ENCODE measurements at regions not wholly inside any gene's neighbourhood (a gene's known extent, or its start where the extent isn't known, plus 50 kb on each side); places are given as distances from the start of the nearest gene placed in this dataset.
"Not testable (repeated sequence)": the region's sequence is repeated elsewhere in the genome, so short reads cannot be mapped to it uniquely, and the experiment has no call there.

GRCh38 chr6:166802401-166802800, 153.9 kb downstream of the RNASET2 start:
- DNase-seq = no peak

GRCh38 chr6:166800137-166800536, 156.2 kb downstream of the RNASET2 start:
- DNase-seq = no peak

GRCh38 chr6:166798652-166799051, 157.7 kb downstream of the RNASET2 start:
- no peak for DNase-seq

GRCh38 chr6:166796610-166797009, 159.7 kb downstream of the RNASET2 start:
- no peak for DNase-seq

- DNase-seq = no peak
Measured at GRCh38 chr6:166795879-166796278, 160.5 kb downstream of the RNASET2 start.

- not testable (repeated sequence) for DNase-seq
Measured at GRCh38 chr6:166790808-166791207, 163.8 kb upstream of the RPS6KA2 start.

DNA sequence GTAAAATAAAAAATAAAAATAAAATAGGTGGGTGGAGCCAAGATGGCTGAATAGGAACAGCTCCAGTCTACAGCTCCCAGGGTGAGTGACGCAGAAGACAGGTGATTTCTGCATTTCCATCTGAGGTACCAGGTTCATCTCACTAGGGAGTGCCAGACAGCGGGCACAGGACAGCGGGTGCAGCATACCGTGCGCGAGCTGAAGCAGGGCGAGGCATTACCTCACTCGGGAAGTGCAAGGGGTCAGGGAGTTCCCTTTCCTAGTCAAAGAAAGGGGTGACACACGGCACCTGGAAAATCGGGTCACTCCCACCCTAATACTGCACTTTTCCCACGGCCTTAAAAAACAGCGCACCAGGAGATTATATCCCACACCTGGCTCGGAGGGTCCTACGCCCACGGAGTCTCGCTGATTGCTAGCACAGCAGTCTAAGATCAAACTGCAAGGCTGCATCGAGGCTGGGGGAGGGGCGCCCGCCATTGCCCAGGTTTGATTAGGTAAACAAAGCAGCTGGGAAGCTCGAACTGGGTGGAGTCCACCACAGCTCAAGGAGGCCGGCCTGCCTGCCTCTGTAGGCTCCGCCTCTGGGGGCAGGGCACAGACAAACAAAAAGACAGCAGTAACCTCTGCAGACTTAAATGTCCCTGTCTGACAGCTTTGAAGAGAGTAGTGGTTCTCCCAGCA, 161.9 kb upstream of the RPS6KA2 start:
- DNase-seq = not testable (repeated sequence)

DNA sequence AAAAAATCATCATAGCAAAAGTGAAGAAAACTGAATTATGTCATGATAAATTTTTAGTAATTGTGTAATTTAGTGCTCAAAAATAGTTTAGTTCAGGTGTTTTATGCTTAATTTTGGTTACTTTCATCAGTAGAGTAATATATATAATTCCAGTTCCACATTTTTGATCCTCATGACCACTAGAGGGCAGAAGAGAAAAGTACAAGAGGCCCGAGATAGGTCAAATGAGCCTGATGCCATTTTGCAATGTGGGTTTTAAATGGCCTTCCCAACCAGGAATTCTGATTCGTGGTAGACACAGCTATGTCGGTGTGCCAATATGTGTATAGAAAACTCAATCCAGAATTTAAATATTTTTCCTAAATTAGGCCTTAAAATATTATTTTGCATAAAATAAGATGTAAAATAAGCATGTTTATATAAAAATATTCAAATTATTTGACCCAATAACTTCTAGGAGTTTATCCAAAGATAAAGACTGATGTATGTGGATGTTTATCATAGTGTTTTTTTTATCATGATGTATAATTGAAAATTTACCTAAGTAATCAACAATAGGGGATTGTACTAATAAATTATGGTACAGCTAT, 159.7 kb upstream of the RPS6KA2 start:
- peak; percentile 52 for DNase-seq

GRCh38 chr6:166785131-166785530, 158.1 kb upstream of the RPS6KA2 start:
- no peak for DNase-seq

- DNase-seq = no peak
Measured at GRCh38 chr6:166784691-166785090, 157.6 kb upstream of the RPS6KA2 start.

DNA sequence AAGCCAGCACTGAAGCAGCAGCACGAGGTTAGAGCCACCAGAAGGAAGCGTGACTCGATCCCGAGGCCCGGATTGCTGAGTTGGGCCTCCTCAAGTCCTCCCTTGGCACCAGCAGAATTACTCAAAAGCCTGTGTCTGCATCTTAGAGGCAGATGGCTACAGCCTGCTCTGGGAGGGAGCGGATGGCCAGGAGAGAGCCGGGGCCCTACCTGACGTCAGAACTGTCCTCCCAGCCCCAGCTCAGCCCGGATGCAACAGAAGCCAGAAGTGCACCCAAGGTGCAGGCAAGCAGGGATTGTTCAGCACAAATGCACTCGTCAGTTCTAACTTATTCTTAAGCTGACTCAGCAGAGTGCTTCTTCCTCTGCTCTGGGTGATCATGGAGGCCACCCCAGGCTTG, 155.5 kb upstream of the RPS6KA2 start:
- DNase-seq = no peak

GRCh38 chr6:166781331-166781730, 154.3 kb upstream of the RPS6KA2 start:
- DNase-seq = no peak

DNA sequence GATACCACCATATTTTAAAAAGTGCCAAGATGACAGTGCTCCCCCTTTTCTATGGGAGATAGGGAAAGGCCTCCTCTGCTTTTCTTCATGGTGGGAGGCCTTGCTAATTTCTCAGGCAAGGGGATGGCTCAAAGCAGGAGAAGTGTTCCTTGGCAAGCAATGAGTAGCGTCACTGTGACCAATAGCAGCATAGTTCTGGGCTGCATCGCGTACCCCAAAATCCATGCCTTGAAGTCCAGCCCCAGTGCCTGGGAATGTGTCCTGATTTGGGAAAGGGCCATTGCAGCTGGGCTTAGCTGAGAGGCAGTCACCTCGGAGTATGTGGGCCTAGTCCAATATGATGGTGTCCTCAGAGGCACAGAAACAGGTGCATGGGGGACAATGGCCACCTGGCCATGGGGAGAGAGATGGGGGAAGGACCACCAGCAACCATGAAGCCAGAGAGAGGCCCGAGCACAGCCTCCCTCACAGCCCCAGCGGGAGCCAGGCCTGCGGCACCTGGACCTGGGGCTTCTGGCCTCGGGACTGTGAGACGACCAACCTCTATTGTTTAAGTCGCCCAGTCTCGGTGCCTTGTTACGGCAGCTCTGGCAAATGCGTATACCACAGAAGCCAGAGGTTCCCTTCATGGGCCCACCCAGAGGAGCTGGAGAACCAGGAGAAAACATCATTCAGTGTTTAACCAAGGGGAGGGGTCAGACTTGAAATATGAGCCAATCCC, 153.1 kb upstream of the RPS6KA2 start:
- DNase-seq = no peak

DNA sequence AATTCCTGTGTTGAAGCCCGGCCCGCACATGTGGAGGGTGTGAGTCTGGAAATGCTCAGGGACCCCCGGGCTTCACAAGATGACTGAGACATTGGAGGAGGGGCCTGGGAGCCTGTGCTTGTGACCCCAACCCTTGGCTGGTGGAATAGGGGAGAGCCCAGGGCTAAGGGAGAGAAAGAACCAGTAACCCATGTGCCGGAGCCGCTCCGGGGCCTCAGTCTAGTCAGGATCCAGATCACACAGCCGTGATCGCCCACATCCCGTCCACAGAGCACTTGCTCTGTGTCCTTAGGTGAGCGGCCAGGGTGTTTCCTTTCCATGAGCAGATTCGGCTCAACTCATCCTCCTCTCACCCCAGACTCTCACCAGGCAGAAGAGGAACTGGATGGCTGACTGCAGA, 152.3 kb upstream of the RPS6KA2 start:
- DNase-seq = no peak

- DNase-seq = no peak
Measured at GRCh38 chr6:166778776-166779175, 151.7 kb upstream of the RPS6KA2 start.

DNA sequence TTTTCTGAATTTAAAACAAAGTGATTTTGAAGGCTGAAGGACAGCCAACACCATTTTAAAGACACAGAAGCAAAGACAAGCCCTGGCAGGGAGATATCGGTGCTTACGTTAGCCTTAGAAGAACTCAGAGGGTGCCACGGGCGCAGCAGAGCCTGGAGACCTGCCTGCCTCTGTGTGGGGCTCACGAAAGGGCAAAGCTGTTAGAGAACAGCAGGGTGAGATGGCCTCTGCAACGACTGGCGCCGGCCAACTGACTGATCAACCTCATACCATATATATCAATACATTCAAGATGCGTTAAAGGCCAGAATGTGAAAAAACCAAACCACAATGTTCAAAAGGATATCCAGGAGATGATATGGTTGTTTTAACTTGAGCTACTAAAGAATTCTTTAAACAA, 151.0 kb upstream of the RPS6KA2 start:
- DNase-seq = no peak

- no peak for DNase-seq
Measured at GRCh38 chr6:166777096-166777630, 150.1 kb upstream of the RPS6KA2 start.

DNA sequence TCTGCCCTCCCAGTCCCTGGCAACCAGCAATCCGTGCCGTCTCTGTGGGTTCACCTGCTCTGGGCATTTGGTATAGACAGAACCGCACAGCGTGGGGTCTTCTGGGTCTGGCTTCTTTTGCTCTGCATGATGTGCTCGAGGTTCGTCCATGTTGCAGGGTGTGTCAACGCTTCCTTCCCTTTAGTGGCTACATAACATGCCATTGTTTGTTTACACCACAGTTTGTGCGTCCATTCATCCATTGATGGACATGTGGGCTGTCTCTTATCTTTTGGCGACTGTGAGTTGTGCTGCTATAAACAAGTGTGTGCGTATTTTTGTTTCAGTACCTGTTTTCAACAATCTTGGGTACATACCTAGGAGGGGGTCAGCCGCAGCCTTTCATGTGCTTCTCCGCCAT, 149.5 kb upstream of the RPS6KA2 start:
- DNase-seq = no peak

GRCh38 chr6:166775923-166776220, 148.8 kb upstream of the RPS6KA2 start:
- no peak for DNase-seq

DNA sequence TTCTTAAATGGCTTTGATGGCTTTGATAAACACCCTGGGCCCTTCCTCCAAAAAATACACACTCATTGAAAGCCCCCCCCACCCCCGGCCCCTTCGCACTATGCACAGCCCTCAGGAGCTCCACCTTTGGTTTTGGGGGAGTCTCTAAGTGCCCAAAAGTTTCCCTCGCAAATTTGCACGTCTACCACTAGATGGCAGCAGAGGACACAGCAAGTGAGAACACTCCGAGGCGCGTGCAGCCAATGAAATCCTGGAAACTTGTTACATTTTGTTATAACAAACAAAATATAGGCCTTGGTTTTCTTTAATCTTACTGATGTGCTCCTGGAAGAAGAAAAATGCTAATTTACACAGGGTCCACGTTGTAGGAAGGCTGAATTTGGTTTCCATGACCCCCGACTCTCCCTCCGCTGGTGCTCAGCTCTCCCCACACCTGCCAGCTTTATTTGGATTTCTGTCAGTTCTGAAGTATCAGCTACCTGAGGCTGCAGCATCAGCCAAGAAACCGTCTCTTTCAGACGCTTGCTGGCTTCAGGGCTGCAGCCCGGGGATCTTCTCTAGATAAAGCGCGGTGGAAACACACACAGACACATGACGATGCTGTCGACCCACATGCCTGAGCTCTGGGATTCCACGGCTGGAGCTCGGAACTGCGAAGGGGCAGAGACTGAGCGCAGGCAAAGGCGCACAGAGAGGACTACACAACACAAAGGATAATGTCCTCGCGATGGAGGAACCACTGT, 148.3 kb upstream of the RPS6KA2 start:
- DNase-seq = peak; percentile 58

DNA sequence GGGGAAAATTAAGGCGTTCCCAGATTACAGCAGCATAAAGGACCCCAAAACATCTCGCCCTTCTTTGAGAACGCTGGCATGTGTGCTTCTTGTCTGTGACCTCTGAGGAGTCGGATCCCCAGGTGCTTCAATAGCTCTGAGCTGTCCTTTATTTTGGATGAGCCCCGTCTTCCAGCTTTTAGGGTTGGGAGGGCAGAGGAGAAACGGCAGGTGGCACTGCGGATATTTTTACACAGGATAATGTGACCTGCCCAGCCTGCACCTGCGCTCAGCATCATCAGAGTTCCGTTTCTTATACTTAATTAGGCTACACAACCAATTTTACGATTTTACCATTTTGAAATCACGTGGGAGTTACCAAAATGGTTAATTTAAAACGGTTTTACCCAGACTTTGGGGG, 147.7 kb upstream of the RPS6KA2 start:
- no peak for DNase-seq

GRCh38 chr6:166774292-166774691, 147.2 kb upstream of the RPS6KA2 start:
- DNase-seq = no peak

DNA sequence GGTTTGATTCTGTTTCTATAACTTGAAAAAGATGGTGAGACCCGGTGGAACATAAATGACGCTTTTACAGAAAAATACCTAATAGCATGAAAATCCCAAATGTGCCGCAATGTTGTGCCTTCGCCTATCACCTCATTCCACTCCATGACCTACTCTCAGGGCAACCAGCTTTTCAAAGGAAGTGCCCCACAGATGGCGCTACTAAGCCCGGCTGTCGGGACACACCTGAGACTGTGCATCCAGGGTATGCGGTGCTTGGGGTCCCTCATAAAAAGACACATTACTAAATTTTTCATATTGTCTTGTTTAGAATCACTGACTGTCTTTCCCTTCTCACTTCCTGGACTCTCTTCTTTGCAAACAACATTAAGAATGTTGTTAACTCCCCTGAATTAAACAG, 145.5 kb upstream of the RPS6KA2 start:
- DNase-seq = no peak

- no peak for DNase-seq
Measured at GRCh38 chr6:166771701-166772100, 144.7 kb upstream of the RPS6KA2 start.
